Liver (tissue), 3 donors: ENCODE measurements at regions not wholly inside any gene's neighbourhood (a gene's known extent, or its start where the extent isn't known, plus 50 kb on each side); places are given as distances from the start of the nearest gene placed in this dataset.

Source experiments
- HNF4A ChIP-seq, 2 donors: conservative IDR thresholded peaks; 2 replicates each; pipeline ENCODE4 v1.6.1; 2016; ENCODE audit warnings: antibody characterized with exemption in 2 of 2, mild to moderate bottlenecking in 2 of 2
- RAD21 ChIP-seq, 2 donors: IDR thresholded peaks; 2 replicates each; pipeline ENCODE4 v1.6.1; 2016; ENCODE audit warnings: antibody characterized with exemption in 2 of 2, mild to moderate bottlenecking in 2 of 2
- TAF1 ChIP-seq: conservative IDR thresholded peaks from 2 replicates; pipeline ENCODE4 v1.6.1; 2016; ENCODE audit warnings: antibody characterized with exemption, mild to moderate bottlenecking
- YY1 ChIP-seq: IDR thresholded peaks from 2 replicates; pipeline ENCODE4 v1.6.1; 2016; ENCODE audit warnings: antibody characterized with exemption, mild to moderate bottlenecking
- ZBTB33 ChIP-seq: IDR thresholded peaks from 2 replicates; pipeline ENCODE4 v1.6.1; 2016; ENCODE audit warnings: antibody characterized with exemption
- TF ChIP-seq, protein P1 (sequence below): fragments of 150-350 bp; IDR thresholded peaks from 2 replicates; pipeline ENCODE4 v1.5.1; 2017; ENCODE audit warnings: improper control_type of control experiment, low read depth, low read length; ENCODE audit not compliant: missing input control
- TF ChIP-seq, protein P2 (sequence below): IDR thresholded peaks from 2 replicates; pipeline ENCODE4 v1.6.1; 2016; ENCODE audit warnings: antibody characterized with exemption
- donor health status: healthy.
- donor health status: healthy.

GRCh38 chr20:56978475-56978874 is 288.0 kb downstream of the BMP7 start:
- TF ChIP-seq ZBTB33 (no peak), TAF1 (no peak), YY1 (no peak), HNF4A (conservative IDR thresholded peaks at IDR 0.05) (no peak), RAD21 (IDR thresholded peaks at IDR 0.05) (no peak)
- TF ChIP-seq, protein P1, sequence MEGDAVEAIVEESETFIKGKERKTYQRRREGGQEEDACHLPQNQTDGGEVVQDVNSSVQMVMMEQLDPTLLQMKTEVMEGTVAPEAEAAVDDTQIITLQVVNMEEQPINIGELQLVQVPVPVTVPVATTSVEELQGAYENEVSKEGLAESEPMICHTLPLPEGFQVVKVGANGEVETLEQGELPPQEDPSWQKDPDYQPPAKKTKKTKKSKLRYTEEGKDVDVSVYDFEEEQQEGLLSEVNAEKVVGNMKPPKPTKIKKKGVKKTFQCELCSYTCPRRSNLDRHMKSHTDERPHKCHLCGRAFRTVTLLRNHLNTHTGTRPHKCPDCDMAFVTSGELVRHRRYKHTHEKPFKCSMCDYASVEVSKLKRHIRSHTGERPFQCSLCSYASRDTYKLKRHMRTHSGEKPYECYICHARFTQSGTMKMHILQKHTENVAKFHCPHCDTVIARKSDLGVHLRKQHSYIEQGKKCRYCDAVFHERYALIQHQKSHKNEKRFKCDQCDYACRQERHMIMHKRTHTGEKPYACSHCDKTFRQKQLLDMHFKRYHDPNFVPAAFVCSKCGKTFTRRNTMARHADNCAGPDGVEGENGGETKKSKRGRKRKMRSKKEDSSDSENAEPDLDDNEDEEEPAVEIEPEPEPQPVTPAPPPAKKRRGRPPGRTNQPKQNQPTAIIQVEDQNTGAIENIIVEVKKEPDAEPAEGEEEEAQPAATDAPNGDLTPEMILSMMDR, result no peak
- TF ChIP-seq, protein P2, sequence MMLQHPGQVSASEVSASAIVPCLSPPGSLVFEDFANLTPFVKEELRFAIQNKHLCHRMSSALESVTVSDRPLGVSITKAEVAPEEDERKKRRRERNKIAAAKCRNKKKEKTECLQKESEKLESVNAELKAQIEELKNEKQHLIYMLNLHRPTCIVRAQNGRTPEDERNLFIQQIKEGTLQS, result no peak
